HEK293T (cell line): ENCODE measurements at regions not wholly inside any gene's neighbourhood (a gene's known extent, or its start where the extent isn't known, plus 50 kb on each side); places are given as distances from the start of the nearest gene placed in this dataset.

Experiments used
- ELF4 ChIP-seq: fragments of 450-650 bp; IDR thresholded peaks from 2 replicates; pipeline ENCODE4 v1.6.1; 2017; ENCODE audit warnings: antibody characterized with exemption
- SP1 ChIP-seq: fragments of 450-650 bp; IDR thresholded peaks from 2 replicates; pipeline ENCODE4 v1.6.1; 2017

DNA sequence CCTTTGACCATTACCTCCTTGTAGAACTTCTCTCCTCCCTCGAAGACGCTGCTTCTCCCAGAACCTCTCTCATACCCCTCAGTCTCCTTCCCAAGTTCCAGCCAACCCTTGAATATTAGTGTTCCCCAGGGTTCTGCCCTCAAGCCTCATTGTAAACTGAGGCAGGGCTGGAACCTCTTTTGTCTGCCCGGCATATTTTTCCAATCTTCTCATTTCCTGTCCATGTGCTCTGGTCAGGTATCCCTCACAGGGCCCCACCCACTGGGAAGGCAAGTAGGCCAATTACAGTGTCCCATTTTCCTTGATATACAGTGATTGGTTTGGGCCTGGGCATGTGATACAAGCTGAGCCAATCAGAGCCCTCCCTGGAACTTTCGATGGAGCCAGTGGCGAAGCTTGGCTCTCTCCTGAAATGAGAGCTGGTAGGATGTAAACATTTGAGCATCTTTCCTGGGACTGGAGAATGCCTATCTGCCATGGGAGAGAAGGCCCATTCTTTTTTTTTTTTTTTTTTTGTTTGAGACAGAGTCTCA, 57.1 kb upstream of the ID3 start:
- TF ChIP-seq ELF4 (no peak), SP1 (no peak)
